Upper lobe of left lung (tissue), 6 donors: ENCODE measurements at regions not wholly inside any gene's neighbourhood (a gene's known extent, or its start where the extent isn't known, plus 50 kb on each side); places are given as distances from the start of the nearest gene placed in this dataset.

Source experiments
- ATAC-seq, 2 donors: fragments of 200-7000 bp; cut with Tn5 transposase; one replicate each; pipeline ENCODE4 v1.9.1; 2022; ENCODE audit warnings: mild to moderate bottlenecking in 2 of 2, moderate library complexity in 2 of 2; ENCODE audit not compliant: low FRiP score in 2 of 2
- DNase-seq, 2 donors: peaks; one replicate each; pipeline ENCODE4 v3.0.0-alpha.2; 2019 to 2020
- H3K27ac ChIP-seq, 4 donors: fragments of 200-600 bp; sonication (generic); one replicate each; pipeline ENCODE4 v1.5.1; 2016 to 2019
- H3K27me3 ChIP-seq, 4 donors: fragments of 200-600 bp; sonication (generic); one replicate each; pipeline ENCODE4 v1.5.1; 2017 to 2019
- H3K36me3 ChIP-seq, 4 donors: fragments of 200-600 bp; sonication (generic); one replicate each; pipeline ENCODE4 v1.5.1; 2016 to 2019
- H3K4me1 ChIP-seq, 4 donors: fragments of 200-600 bp; sonication (generic); one replicate each; pipeline ENCODE4 v1.5.1; 2018 to 2019
- H3K4me3 ChIP-seq, 4 donors: fragments of 200-600 bp; sonication (generic); one replicate each; pipeline ENCODE4 v1.5.1; 2017 to 2019; ENCODE audit warnings: mild to moderate bottlenecking in 2 of 4, moderate library complexity in 1 of 4
- H3K9me3 ChIP-seq, 4 donors: fragments of 200-600 bp; sonication (generic); one replicate each; pipeline ENCODE4 v1.5.1; 2018 to 2019
- EP300 ChIP-seq, 4 donors: sonication (generic); formaldehyde crosslinking; IDR thresholded peaks; one replicate each; pipeline ENCODE4 v1.5.1; 2017; ENCODE audit warnings: antibody characterized with exemption in 4 of 4, control low read depth in 2 of 4
- POLR2A ChIP-seq, 4 donors: fragments of 450-650 bp; IDR thresholded peaks; one replicate each; pipeline ENCODE4 v1.5.1; 2016 to 2017; ENCODE audit warnings: antibody characterized with exemption in 4 of 4, mild to moderate bottlenecking in 2 of 4
- POLR2AphosphoS5 ChIP-seq, 2 donors: sonication (generic); formaldehyde crosslinking; IDR thresholded peaks; one replicate each; pipeline ENCODE4 v1.5.1; 2017; ENCODE audit warnings: antibody characterized with exemption in 2 of 2
- WGBS, 2 donors: methylation state at CpG; one replicate each; pipeline ENCODE4 v1.1.5; 2017 to 2018; 5-methylcytosine and 5-hydroxymethylcytosine counted together
- TF ChIP-seq, protein P1 (sequence below), 6 experiments: fragments of 450-650 bp in 4 of 6; fragments of 200-600 bp in 2 of 6; sonication (generic) in 2 of 6; IDR thresholded peaks; one replicate each; pipeline ENCODE4 v1.5.1; 2016 to 2019; ENCODE audit warnings: antibody characterized with exemption in 6 of 6
- donor health status: DM: no; HTN: no; CAD: no; lungs with moderate emphysema.
- donor health status: DM: no; HTN: yes; CAD: no; lungs with severe emphysema.

DNA sequence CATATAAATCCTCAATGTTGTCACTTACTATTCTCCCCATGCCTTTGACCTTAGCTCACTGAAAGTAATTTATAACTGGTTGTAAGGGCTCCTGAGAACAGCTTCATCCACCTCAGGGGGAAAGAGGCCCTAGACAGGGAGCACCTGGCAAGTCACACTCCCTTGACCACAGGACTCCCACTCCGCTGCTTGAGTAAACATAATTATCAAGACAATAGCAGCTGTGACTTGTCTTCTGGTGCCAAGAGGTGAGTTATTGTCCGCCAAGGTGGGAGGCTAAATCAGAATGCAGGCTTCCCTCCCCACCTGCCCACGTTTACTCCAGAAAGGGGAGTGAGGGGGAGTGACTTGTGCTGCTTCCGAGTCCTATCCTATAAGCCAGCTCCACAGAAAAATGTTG is 230.6 kb upstream of the LRATD1 start:
- Histone ChIP-seq H3K27ac (no peak overlapping the region), H3K4me1 (no peaks in the 10 kb centered on the region), H3K9me3 (no peaks in the 10 kb centered on the region), H3K4me3 (no peak overlapping the region), H3K36me3 (no peaks in the 10 kb centered on the region), H3K27me3 (no peaks in the 10 kb centered on the region)
- ATAC-seq (no peak), DNase-seq (no peak)
- whole genome bisulfite sequencing, 2 donors = 34 to 39% methylated on average over 3 to 4 of the region's 4 CpGs
- no peak for TF ChIP-seq EP300 (IDR thresholded peaks at IDR 0.05)
- TF ChIP-seq POLR2A (IDR thresholded peaks at IDR 0.05) = no peak
- TF ChIP-seq, protein P1, sequence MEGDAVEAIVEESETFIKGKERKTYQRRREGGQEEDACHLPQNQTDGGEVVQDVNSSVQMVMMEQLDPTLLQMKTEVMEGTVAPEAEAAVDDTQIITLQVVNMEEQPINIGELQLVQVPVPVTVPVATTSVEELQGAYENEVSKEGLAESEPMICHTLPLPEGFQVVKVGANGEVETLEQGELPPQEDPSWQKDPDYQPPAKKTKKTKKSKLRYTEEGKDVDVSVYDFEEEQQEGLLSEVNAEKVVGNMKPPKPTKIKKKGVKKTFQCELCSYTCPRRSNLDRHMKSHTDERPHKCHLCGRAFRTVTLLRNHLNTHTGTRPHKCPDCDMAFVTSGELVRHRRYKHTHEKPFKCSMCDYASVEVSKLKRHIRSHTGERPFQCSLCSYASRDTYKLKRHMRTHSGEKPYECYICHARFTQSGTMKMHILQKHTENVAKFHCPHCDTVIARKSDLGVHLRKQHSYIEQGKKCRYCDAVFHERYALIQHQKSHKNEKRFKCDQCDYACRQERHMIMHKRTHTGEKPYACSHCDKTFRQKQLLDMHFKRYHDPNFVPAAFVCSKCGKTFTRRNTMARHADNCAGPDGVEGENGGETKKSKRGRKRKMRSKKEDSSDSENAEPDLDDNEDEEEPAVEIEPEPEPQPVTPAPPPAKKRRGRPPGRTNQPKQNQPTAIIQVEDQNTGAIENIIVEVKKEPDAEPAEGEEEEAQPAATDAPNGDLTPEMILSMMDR (IDR thresholded peaks at IDR 0.05) = no peak
- no peak for TF ChIP-seq POLR2AphosphoS5 (IDR thresholded peaks at IDR 0.05)

DNA sequence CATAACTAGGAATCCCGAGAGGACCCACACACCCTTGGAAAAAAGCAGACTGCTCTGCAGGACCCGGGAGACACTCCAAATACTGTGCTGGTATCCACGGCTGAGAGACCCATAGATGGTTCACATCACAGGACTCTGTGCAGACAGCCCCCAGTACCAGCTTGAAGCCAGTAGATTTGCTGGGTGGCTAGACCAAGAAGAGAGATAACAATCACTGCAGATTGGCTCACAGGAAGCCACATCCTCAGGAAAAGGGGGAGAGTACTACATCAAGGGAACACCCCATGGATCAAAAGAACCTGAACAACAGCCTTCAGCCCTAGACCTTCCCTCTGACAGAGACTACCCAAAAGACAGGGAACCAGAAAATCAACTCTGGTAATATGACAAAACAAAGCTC is 223.8 kb upstream of the LRATD1 start:
- no peaks in the 10 kb centered on the region for H3K36me3 ChIP-seq
- H3K4me1 ChIP-seq = no peaks in the 10 kb centered on the region
- H3K4me3 ChIP-seq = no peak overlapping the region
- no peaks in the 10 kb centered on the region for H3K27me3 ChIP-seq
- WGBS, 2 donors = 70 to 80% methylated on average over 3 of the region's 3 CpGs
- no peak for DNase-seq
- ATAC-seq = no peak
- TF ChIP-seq POLR2AphosphoS5 (IDR thresholded peaks at IDR 0.05) (no peak), EP300 (IDR thresholded peaks at IDR 0.05) (no peak), POLR2A (IDR thresholded peaks at IDR 0.05) (no peak)
- TF ChIP-seq, protein P1 (IDR thresholded peaks at IDR 0.05) = no peak
- no peaks in the 10 kb centered on the region for H3K9me3 ChIP-seq
- H3K27ac ChIP-seq = no peak overlapping the region

GRCh38 chr2:14417551-14417950 is 215.0 kb upstream of the LRATD1 start:
- no peak overlapping the region for H3K4me3 ChIP-seq
- no peaks in the 10 kb centered on the region for H3K27me3 ChIP-seq
- no peaks in the 10 kb centered on the region for H3K9me3 ChIP-seq
- no peak for ATAC-seq
- WGBS, 2 donors = 80 to 86% methylated on average over 4 of the region's 4 CpGs
- TF ChIP-seq POLR2A (IDR thresholded peaks at IDR 0.05) (no peak), EP300 (IDR thresholded peaks at IDR 0.05) (no peak), POLR2AphosphoS5 (IDR thresholded peaks at IDR 0.05) (no peak)
- TF ChIP-seq, protein P1 (IDR thresholded peaks at IDR 0.05) = no peak
- no peaks in the 10 kb centered on the region for H3K4me1 ChIP-seq
- H3K36me3 ChIP-seq = no peaks in the 10 kb centered on the region
- no peak for DNase-seq
- H3K27ac ChIP-seq = no peak overlapping the region

GRCh38 chr2:14418115-14418514 is 214.4 kb upstream of the LRATD1 start:
- Histone ChIP-seq H3K36me3 (no peaks in the 10 kb centered on the region), H3K4me3 (no peak overlapping the region), H3K27ac (no peak overlapping the region), H3K4me1 (no peaks in the 10 kb centered on the region), H3K9me3 (no peaks in the 10 kb centered on the region), H3K27me3 (no peaks in the 10 kb centered on the region)
- DNase-seq (no peak), ATAC-seq (no peak)
- TF ChIP-seq EP300 (IDR thresholded peaks at IDR 0.05) (no peak), POLR2A (IDR thresholded peaks at IDR 0.05) (no peak), POLR2AphosphoS5 (IDR thresholded peaks at IDR 0.05) (no peak)
- TF ChIP-seq, protein P1 (IDR thresholded peaks at IDR 0.05) = no peak

GRCh38 chr2:14420851-14421250 is 211.7 kb upstream of the LRATD1 start:
- WGBS, 2 donors = 61 to 79% methylated on average over 5 of the region's 5 CpGs
- Histone ChIP-seq H3K4me1 (no peaks in the 10 kb centered on the region), H3K27me3 (no peaks in the 10 kb centered on the region), H3K27ac (peak overlapping the region in 1 of 4 donors; percentile 53), H3K9me3 (no peaks in the 10 kb centered on the region), H3K4me3 (no peak overlapping the region), H3K36me3 (no peaks in the 10 kb centered on the region)
- TF ChIP-seq, protein P1 (IDR thresholded peaks at IDR 0.05) = no peak
- TF ChIP-seq EP300 (IDR thresholded peaks at IDR 0.05) (no peak), POLR2AphosphoS5 (IDR thresholded peaks at IDR 0.05) (no peak), POLR2A (IDR thresholded peaks at IDR 0.05) (no peak)
- ATAC-seq = peak in 1 of 2 donors; percentile 37
- DNase-seq = no peak
